WTC11 (cell line): ENCODE measurements at regions not wholly inside any gene's neighbourhood (a gene's known extent, or its start where the extent isn't known, plus 50 kb on each side); places are given as distances from the start of the nearest gene placed in this dataset.

ENCODE experiments used
- ATF3 ChIP-seq: sonication (generic); formaldehyde crosslinking; conservative IDR thresholded peaks from 2 replicates; pipeline ENCODE4 v1.8.1; 2022; ENCODE audit warnings: mild to moderate bottlenecking, missing genetic modification reagents
- MAX ChIP-seq: sonication (generic); formaldehyde crosslinking; IDR thresholded peaks from 2 replicates; pipeline ENCODE4 v1.8.0; 2022; ENCODE audit warnings: mild to moderate bottlenecking, missing genetic modification reagents
- NFE2L1 ChIP-seq: sonication (generic); formaldehyde crosslinking; IDR thresholded peaks from 2 replicates; pipeline ENCODE4 v1.8.1; 2023; ENCODE audit warnings: missing genetic modification reagents
- NFYB ChIP-seq: sonication (generic); formaldehyde crosslinking; conservative IDR thresholded peaks from 2 replicates; pipeline ENCODE4 v1.8.0; 2022; ENCODE audit warnings: low read depth, missing genetic modification reagents
- STAT6 ChIP-seq: sonication (generic); formaldehyde crosslinking; conservative IDR thresholded peaks from 2 replicates; pipeline ENCODE4 v1.8.1; 2023; ENCODE audit warnings: mild to moderate bottlenecking, low read depth, missing genetic modification reagents, moderate library complexity
- ZNF232 ChIP-seq: sonication (generic); formaldehyde crosslinking; IDR thresholded peaks from 2 replicates; pipeline ENCODE4 v1.8.0; 2022; ENCODE audit warnings: mild to moderate bottlenecking, missing genetic modification reagents
- TF ChIP-seq, protein P1 (sequence below): fragments of 200-600 bp; IDR thresholded peaks from 2 replicates; pipeline ENCODE4 v1.8.0; 2022; ENCODE audit warnings: antibody characterized with exemption
- TF ChIP-seq, protein P2 (sequence below): sonication (generic); formaldehyde crosslinking; IDR thresholded peaks from 2 replicates; pipeline ENCODE4 v1.8.1; 2023; ENCODE audit warnings: mild to moderate bottlenecking, missing genetic modification reagents

DNA sequence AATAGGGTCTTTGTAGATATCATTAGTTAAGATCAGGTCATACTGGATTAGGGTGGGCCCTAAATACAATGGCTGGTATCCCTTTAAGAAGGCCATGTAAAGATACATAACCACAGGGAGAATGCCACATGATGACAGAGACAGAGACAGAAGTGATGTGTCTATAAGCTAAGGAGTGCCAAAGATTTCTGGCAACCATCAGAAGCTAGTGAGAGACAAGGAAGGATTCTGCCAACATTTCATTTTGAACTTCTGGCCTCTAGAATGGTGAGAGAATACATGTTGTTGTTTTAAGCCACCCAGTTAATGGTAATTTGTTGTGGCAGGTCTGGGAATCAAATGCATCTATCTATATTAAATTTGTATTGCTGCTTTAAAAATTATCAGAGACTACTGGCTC lies 185.5 kb upstream of the CYRIA start:
- TF ChIP-seq, protein P1, sequence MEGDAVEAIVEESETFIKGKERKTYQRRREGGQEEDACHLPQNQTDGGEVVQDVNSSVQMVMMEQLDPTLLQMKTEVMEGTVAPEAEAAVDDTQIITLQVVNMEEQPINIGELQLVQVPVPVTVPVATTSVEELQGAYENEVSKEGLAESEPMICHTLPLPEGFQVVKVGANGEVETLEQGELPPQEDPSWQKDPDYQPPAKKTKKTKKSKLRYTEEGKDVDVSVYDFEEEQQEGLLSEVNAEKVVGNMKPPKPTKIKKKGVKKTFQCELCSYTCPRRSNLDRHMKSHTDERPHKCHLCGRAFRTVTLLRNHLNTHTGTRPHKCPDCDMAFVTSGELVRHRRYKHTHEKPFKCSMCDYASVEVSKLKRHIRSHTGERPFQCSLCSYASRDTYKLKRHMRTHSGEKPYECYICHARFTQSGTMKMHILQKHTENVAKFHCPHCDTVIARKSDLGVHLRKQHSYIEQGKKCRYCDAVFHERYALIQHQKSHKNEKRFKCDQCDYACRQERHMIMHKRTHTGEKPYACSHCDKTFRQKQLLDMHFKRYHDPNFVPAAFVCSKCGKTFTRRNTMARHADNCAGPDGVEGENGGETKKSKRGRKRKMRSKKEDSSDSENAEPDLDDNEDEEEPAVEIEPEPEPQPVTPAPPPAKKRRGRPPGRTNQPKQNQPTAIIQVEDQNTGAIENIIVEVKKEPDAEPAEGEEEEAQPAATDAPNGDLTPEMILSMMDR = no peak
- TF ChIP-seq STAT6 (no peak), ZNF232 (CRISPR knock-in tag) (no peak), NFE2L1 (no peak), ATF3 (CRISPR knock-in tag) (no peak), NFYB (no peak), MAX (CRISPR knock-in tag) (no peak)
- TF ChIP-seq, protein P2, sequence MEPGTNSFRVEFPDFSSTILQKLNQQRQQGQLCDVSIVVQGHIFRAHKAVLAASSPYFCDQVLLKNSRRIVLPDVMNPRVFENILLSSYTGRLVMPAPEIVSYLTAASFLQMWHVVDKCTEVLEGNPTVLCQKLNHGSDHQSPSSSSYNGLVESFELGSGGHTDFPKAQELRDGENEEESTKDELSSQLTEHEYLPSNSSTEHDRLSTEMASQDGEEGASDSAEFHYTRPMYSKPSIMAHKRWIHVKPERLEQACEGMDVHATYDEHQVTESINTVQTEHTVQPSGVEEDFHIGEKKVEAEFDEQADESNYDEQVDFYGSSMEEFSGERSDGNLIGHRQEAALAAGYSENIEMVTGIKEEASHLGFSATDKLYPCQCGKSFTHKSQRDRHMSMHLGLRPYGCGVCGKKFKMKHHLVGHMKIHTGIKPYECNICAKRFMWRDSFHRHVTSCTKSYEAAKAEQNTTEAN = no peak
